Lower leg skin (tissue), 3 donors: ENCODE measurements at regions not wholly inside any gene's neighbourhood (a gene's known extent, or its start where the extent isn't known, plus 50 kb on each side); places are given as distances from the start of the nearest gene placed in this dataset.

Source experiments
- CTCF ChIP-seq, 3 donors: fragments of 450-650 bp; IDR thresholded peaks; one replicate each; pipeline ENCODE4 v1.5.1; 2016; ENCODE audit warnings: antibody characterized with exemption in 3 of 3, mild to moderate bottlenecking in 3 of 3, moderate library complexity in 2 of 3
- POLR2A ChIP-seq, 2 donors: fragments of 450-650 bp; IDR thresholded peaks; one replicate each; pipeline ENCODE4 v1.6.1; 2016 to 2017; ENCODE audit warnings: antibody characterized with exemption in 2 of 2, mild to moderate bottlenecking in 1 of 2, moderate library complexity in 1 of 2

- no peak for TF ChIP-seq POLR2A (IDR thresholded peaks at IDR 0.05)
- TF ChIP-seq CTCF (IDR thresholded peaks at IDR 0.05): no peak
Observed at GRCh38 chr11:15489281-15489680, 374.6 kb downstream of the INSC start.
